Sciatic nerve (tissue), 2 donors: ENCODE measurements at regions not wholly inside any gene's neighbourhood (a gene's known extent, or its start where the extent isn't known, plus 50 kb on each side); places are given as distances from the start of the nearest gene placed in this dataset.
"Not testable (repeated sequence)": the region's sequence is repeated elsewhere in the genome, so short reads cannot be mapped to it uniquely, and the experiment has no call there.

Experiments used
- ATAC-seq: fragments of 200-7000 bp; cut with Tn5 transposase; one replicate; pipeline ENCODE4 v1.9.1; 2020; ENCODE audit warnings: mild to moderate bottlenecking, moderate library complexity
- DNase-seq: peaks from one replicate; pipeline ENCODE4 v3.0.0-alpha.2; 2020; ENCODE audit warnings: low spot score
- intact Hi-C: fragments of 100-400 bp; cut with DNase I; formaldehyde crosslinking; loops from one replicate; pipeline ENCODE4 v1.14.2; 2022
- donor health status: DM: no; HTN: no; CAD: no.
- donor health status: DM: no; HTN: no; CAD: no.

GRCh38 chr11:25583596-25583995, 748.3 kb upstream of the ANO3 start:
- no peak for DNase-seq
- ATAC-seq, result no peak
- intact Hi-C loops, result no loop called here

GRCh38 chr11:25587496-25587895, 744.4 kb upstream of the ANO3 start:
- intact Hi-C loops, result no loop called here
- DNase-seq (no peak), ATAC-seq (no peak)

GRCh38 chr11:25593221-25593620, 738.7 kb upstream of the ANO3 start:
- ATAC-seq (no peak), DNase-seq (no peak)
- intact Hi-C loops, result no loop called here

DNA sequence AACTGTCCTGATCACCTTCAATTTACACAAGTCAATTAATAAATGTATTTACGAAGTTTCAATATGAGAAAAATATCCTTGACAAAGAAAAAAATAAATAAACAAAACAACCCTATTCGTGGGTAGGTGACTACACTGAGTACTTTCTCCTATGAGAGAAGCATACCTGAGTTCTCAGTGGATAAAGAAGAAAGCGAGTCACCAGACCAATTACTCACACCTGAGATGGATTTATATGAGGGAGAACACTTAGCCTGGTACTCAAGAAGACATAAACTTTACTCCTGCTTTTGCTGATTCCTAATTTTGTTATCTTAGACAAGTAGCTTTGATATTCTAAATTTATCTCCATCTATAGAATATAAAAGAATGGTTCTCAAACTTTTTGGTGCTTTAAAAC, 735.2 kb upstream of the ANO3 start:
- no peak for ATAC-seq
- intact Hi-C loops, result no loop called here

DNA sequence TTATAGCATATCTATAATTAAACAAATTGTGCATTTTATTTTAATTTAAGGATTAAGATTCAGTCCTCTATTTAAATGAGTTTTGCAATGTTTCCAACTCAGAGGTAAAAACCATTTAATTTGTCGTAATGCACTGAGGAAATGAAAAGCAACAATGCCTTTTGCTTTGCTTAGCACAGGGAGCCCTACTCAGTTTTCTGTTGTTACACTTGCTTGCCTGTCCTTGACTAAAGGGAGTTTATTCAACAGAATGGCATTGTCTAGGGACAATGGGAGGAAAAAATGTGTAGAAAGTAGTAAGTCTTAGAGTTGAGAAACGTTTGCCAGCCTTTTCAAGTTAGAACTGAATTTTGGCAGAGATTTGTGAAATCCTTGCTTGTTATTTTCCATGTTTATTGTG, 734.2 kb upstream of the ANO3 start:
- no peak for ATAC-seq
- DNase-seq, result no peak
- intact Hi-C loops, result no loop called here

More for the DNA sequence above, 735.2 kb upstream of the ANO3 start:
- no peak for DNase-seq

DNA sequence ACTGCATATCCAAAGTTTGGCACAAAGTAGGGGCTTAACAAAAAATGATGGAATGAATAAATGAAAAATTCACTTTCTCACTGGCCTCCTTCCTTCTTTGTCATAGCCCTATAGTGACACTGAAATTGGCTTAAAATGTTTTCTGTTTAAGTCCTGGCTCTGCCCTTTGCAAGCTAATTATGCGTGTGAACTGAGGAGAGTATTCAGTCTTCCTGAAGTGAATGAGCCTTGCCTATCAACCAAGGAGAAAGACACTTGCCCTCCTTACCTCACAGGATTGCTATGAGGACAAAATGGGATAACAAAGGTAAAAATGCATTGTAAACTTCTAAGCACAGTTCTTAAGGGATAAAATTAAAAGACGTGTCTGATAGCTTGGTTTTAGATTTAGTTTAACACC, 729.8 kb upstream of the ANO3 start:
- no peak for DNase-seq
- no peak for ATAC-seq
- intact Hi-C loops, result no loop called here

GRCh38 chr11:25602959-25603358, 729.0 kb upstream of the ANO3 start:
- DNase-seq, result no peak
- intact Hi-C loops, result no loop called here
- no peak for ATAC-seq

GRCh38 chr11:25612806-25613205, 719.1 kb upstream of the ANO3 start:
- ATAC-seq (no peak), DNase-seq (no peak)
- intact Hi-C loops, result no loop called here

DNA sequence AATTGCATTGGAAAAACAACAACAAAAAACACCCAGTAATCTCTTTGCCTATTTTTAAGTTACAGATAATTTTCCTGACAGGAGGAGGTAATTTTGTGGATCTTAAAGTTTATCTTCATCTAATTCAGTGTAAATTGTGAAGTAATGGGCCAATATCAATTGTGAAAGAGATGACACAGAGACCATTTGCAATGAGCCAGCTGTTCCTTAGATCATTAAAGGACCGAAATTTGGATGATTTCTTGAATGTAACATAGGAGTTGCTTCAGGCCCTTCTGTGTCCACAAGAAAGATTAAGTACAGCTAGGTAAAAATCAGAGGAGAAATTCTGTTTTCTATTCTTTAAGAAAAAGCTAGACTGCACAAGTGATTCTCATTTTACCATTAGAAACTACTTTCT, 718.5 kb upstream of the ANO3 start:
- intact Hi-C loops, result no loop called here
- no peak for ATAC-seq
- no peak for DNase-seq

- DNase-seq (no peak), ATAC-seq (no peak)
- intact Hi-C loops, result no loop called here
These were observed 718.1 kb upstream of the ANO3 start for GRCh38 chr11:25613865-25614264.

DNA sequence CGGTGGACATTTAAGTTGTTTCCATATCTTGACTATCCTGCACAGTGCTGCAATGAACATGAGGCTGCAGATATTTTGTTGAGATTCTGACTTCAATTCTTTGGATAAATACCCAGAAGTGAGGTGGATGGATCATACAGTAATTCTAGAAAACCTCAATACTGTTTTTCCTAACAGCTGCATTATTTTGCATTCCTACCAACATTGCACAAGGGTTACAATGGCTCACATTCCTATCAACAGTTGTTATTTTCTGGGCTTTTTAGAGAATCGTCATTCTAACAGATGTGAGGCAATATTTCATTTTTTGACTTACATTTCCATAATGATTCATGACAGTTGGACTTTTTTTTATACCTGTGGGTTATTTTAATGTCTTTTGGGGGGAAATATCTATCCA, 716.9 kb upstream of the ANO3 start:
- intact Hi-C loops, result no loop called here
- DNase-seq (no peak), ATAC-seq (no peak)

DNA sequence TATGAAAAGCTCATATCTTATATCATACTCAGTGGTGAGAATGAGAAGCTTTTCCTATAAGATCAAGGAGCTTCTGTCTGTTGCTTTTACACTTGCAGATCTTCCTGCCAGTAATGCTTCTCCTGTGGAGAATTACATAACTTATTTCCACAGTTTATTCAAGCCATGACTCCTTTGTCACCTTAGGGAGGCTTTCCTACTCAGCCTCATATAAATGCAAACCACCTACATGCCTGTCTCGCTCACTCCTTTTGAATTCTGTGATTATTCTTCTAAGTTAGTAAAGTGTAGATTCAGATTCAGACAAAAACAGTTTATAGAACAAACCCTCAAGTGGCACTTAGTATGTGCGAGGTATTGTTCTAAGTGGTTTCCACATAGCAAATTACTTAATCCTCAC, 716.1 kb upstream of the ANO3 start:
- intact Hi-C loops, result no loop called here
- DNase-seq, result no peak
- ATAC-seq, result no peak

GRCh38 chr11:25625094-25625493, 706.8 kb upstream of the ANO3 start:
- intact Hi-C loops, result no loop called here
- ATAC-seq (no peak), DNase-seq (no peak)

- DNase-seq (no peak), ATAC-seq (no peak)
- intact Hi-C loops, result no loop called here
These were observed 703.9 kb upstream of the ANO3 start for GRCh38 chr11:25628030-25628429.

DNA sequence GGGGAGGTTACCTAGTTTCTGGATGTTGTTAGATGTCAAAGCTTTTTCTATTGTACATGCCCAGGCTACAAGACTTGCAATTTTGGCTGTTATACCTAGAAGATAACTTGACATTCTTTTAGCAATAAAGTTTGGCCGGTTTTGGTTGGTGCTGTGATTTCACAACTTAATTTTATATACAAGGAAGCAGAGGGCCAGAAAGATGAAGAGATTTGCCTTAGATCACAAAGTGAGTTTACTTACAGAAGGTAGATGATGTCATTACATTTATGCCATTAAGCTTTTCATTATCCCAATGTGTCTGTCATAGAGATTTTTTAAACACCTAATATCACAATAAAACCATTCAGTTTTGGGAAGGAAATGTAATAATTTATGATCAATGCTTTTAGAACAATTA, 698.7 kb upstream of the ANO3 start:
- intact Hi-C loops, result no loop called here
- ATAC-seq, result no peak
- no peak for DNase-seq

DNA sequence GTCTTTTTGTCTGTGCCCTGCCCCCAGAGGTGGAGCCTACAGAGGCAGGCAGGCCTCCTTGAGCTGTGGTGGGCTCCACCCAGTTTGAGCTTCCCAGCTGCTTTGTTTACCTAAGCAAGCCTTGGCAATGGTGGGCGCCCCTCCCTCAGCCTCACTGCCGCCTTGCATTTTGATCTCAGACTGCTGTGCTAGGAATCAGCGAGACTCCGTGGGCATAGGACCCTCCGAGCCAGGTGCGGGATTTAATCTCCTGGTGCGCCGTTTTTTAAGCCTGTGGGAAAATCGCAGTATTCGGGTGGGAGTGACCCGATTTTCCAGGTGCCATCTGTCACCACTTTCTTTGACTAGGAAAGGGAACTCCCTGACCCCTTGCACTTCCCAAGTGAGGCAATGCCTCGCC, 682.7 kb upstream of the ANO3 start:
- ATAC-seq, intact Hi-C loops, DNase-seq: not testable (repeated sequence)

- intact Hi-C loops, result no loop called here
- DNase-seq (no peak), ATAC-seq (no peak)
These were observed 681.6 kb upstream of the ANO3 start for GRCh38 chr11:25650319-25650718.

GRCh38 chr11:25655636-25656035, 676.3 kb upstream of the ANO3 start:
- DNase-seq, result no peak
- intact Hi-C loops, result no loop called here
- ATAC-seq, result no peak

GRCh38 chr11:25658916-25659315, 673.0 kb upstream of the ANO3 start:
- intact Hi-C loops, result no loop called here
- DNase-seq, result no peak
- ATAC-seq, result no peak

GRCh38 chr11:25659706-25660105, 672.2 kb upstream of the ANO3 start:
- ATAC-seq (no peak), DNase-seq (no peak)
- intact Hi-C loops, result no loop called here

DNA sequence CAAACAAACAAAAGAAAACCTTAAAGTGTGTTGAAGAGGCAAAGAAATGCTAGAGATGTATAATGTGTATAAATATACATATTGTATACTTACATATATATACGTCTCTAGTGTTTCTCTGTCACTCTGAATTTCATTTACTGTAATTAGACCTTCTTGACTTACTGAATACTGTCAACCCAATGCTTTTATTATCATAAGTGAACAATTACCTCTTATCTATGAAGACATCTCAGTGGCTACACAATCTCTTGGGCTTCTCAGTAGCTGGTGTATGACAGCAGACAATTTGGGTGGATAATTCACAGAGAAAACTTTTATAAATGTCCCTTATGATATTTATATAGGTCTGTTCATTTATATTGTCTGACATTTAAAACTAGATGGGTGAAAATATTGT, 664.1 kb upstream of the ANO3 start:
- intact Hi-C loops, result no loop called here
- ATAC-seq (no peak), DNase-seq (no peak)

DNA sequence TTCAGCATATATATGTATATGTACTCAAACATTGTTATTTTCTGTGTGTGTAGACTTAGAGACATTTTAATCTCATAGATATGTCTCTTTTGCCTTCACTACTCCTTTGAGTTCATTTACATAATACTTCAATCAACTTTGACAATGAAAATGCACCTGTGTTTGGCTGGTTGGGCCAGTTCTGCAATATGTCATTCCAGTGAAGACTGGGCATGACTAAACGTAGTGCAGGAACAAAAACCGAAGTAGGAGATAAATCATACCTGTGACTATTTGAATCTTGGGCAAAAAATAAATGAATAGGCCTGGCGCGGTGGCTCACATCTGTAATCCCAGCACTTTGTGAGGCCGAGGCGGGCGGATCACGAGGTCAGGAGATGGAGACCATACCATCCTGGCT, 640.0 kb upstream of the ANO3 start:
- DNase-seq (no peak), ATAC-seq (no peak)
- intact Hi-C loops, result no loop called here
